ENCODE measurements at regions not wholly inside any gene's neighbourhood (a gene's known extent, or its start where the extent isn't known, plus 50 kb on each side); places are given as distances from the start of the nearest gene placed in this dataset.

DNA sequence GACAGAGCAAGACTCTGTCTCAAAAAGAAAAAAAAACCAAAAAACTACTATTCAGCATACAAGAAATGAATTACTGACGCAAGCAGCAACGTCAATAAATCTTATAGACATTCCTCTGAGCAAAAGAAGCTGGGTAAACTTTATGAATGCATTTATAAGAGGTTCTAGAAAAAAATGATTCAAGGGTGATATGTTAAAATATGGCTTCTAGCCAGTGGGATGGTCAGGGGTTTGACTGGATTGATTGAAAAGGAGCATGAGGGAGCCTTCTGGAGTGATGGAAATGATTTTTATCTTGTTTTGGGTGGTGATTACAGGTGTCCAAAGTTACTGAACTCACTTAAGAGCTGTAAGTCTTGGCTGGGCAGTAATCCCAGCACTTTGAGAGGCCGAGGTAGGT, 64.9 kb upstream of the SALL4 start:
- TF ChIP-seq, protein P1, sequence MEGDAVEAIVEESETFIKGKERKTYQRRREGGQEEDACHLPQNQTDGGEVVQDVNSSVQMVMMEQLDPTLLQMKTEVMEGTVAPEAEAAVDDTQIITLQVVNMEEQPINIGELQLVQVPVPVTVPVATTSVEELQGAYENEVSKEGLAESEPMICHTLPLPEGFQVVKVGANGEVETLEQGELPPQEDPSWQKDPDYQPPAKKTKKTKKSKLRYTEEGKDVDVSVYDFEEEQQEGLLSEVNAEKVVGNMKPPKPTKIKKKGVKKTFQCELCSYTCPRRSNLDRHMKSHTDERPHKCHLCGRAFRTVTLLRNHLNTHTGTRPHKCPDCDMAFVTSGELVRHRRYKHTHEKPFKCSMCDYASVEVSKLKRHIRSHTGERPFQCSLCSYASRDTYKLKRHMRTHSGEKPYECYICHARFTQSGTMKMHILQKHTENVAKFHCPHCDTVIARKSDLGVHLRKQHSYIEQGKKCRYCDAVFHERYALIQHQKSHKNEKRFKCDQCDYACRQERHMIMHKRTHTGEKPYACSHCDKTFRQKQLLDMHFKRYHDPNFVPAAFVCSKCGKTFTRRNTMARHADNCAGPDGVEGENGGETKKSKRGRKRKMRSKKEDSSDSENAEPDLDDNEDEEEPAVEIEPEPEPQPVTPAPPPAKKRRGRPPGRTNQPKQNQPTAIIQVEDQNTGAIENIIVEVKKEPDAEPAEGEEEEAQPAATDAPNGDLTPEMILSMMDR (conservative IDR thresholded peaks at IDR 0.05) = no peak
- TF ChIP-seq ZFX (IDR thresholded peaks at IDR 0.05) = no peak

Measured in C4-2B (cell line).